ENCODE measurements at regions not wholly inside any gene's neighbourhood (a gene's known extent, or its start where the extent isn't known, plus 50 kb on each side); places are given as distances from the start of the nearest gene placed in this dataset.

DNA sequence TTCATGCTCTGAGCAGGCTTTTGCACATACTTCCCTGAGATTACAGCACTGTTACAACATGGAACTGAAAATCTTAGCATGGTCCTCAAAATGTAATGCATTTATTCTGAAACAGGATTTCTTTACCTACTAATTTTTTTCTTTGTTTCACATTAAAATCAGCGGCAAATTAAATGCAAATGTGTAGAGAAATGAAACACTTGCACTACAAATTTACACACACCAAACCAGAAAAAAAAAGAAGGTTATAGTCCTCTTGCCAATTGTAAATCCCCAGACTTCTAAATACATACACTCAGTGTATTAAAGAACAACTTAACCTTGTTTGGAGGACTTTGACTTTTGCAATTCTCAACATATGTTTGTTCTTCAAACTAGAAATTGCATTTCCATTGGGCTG lies 210.9 kb upstream of the TBX18 start:
- no peaks in the 10 kb centered on the region for H3K36me3 ChIP-seq (ENCODE audit: control insufficient read depth in 2 of 2, insufficient read depth in 1 of 2, low read length in 2 of 2)
- CTCF ChIA-PET = interaction anchor here (0.6 to 1.8 kb wide), 2 partner anchors 152 to 538 kb away, joined by 3 to 8 read pairs; no protein-coding TSS in a partner anchor
- TF ChIP-seq FEZF1 (tag by site-specific recombination; IDR thresholded peaks at IDR 0.05) (no peak), SP7 (tag by site-specific recombination; IDR thresholded peaks at IDR 0.05) (no peak), ZNF16 (tag by site-specific recombination; IDR thresholded peaks at IDR 0.05; ENCODE audit: low read depth) (no peak), ZNF140 (tag by site-specific recombination; IDR thresholded peaks at IDR 0.05) (no peak), ZNF146 (tag by site-specific recombination; IDR thresholded peaks at IDR 0.05) (no peak), ZNF274 (IDR thresholded peaks at IDR 0.05; ENCODE audit: low read length) (no peak), ZNF274 (tag by site-specific recombination; IDR thresholded peaks at IDR 0.05; ENCODE audit: borderline replicate concordance) (no peak), ZBTB7A (tag by site-specific recombination; IDR thresholded peaks at IDR 0.05; ENCODE audit: low read depth) (no peak), ZNF10 (tag by site-specific recombination; IDR thresholded peaks at IDR 0.05) (no peak)
- TF ChIP-seq, protein P1, sequence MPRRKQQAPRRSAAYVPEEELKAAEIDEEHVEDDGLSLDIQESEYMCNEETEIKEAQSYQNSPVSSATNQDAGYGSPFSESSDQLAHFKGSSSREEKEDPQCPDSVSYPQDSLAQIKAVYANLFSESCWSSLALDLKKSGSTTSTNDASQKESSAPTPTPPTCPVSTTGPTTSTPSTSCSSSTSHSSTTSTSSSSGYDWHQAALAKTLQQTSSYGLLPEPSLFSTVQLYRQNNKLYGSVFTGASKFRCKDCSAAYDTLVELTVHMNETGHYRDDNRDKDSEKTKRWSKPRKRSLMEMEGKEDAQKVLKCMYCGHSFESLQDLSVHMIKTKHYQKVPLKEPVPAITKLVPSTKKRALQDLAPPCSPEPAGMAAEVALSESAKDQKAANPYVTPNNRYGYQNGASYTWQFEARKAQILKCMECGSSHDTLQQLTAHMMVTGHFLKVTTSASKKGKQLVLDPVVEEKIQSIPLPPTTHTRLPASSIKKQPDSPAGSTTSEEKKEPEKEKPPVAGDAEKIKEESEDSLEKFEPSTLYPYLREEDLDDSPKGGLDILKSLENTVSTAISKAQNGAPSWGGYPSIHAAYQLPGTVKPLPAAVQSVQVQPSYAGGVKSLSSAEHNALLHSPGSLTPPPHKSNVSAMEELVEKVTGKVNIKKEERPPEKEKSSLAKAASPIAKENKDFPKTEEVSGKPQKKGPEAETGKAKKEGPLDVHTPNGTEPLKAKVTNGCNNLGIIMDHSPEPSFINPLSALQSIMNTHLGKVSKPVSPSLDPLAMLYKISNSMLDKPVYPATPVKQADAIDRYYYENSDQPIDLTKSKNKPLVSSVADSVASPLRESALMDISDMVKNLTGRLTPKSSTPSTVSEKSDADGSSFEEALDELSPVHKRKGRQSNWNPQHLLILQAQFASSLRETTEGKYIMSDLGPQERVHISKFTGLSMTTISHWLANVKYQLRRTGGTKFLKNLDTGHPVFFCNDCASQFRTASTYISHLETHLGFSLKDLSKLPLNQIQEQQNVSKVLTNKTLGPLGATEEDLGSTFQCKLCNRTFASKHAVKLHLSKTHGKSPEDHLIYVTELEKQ (tag by site-specific recombination; IDR thresholded peaks at IDR 0.05; ENCODE audit: borderline replicate concordance) = no peak
- no peaks in the 10 kb centered on the region for H3K9me3 ChIP-seq (ENCODE audit: control insufficient read depth, insufficient read depth, low read depth, low read length)
- H3K4me3 ChIP-seq (ENCODE audit: low read depth, low read length) = no peak overlapping the region
- no peak overlapping the region for H3K27ac ChIP-seq (ENCODE audit: extremely low read depth, low read depth, low read length)
- POLR2A ChIA-PET = no interaction called here
- peaks cover 5% of the 10 kb centered on the region; the same call in 1 of the 2 replicates for H3K4me1 ChIP-seq (ENCODE audit: control insufficient read depth, insufficient read depth, low read length)

DNA sequence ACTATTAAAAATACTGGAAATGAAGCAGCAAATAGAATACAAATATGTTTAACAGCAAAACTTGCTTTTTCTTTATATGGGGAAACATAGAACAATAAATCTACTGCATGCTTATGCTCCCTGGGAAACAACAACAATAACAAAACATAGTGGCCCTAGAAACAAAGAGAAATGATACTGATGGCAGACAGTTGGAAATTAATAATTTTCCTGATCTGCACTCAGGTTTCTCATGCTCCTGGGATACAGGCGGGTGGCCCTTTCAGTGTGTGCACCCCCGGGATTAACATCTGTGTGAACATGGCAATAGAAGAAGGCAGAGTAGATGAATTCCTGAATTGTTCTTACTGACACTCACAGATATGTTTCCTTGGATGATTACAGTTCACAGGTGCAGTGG lies 209.2 kb upstream of the TBX18 start:
- Histone ChIP-seq H3K4me1 (ENCODE audit: control insufficient read depth, insufficient read depth, low read length) (peaks cover 5% of the 10 kb centered on the region; the same call in 1 of the 2 replicates), H3K27ac (ENCODE audit: extremely low read depth, low read depth, low read length) (no peak overlapping the region), H3K9me3 (ENCODE audit: control insufficient read depth, insufficient read depth, low read depth, low read length) (no peaks in the 10 kb centered on the region), H3K36me3 (ENCODE audit: control insufficient read depth in 2 of 2, insufficient read depth in 1 of 2, low read length in 2 of 2) (no peaks in the 10 kb centered on the region), H3K4me3 (ENCODE audit: low read depth, low read length) (no peak overlapping the region)
- TF ChIP-seq, protein P2, sequence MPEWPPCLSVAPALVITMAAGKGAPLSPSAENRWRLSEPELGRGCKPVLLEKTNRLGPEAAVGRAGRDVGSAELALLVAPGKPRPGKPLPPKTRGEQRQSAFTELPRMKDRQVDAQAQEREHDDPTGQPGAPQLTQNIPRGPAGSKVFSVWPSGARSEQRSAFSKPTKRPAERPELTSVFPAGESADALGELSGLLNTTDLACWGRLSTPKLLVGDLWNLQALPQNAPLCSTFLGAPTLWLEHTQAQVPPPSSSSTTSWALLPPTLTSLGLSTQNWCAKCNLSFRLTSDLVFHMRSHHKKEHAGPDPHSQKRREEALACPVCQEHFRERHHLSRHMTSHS (tag by site-specific recombination; IDR thresholded peaks at IDR 0.05) = no peak
- no peak for TF ChIP-seq MZF1 (tag by site-specific recombination; IDR thresholded peaks at IDR 0.05; ENCODE audit: borderline replicate concordance)
- TF ChIP-seq ZBTB8A (tag by site-specific recombination; IDR thresholded peaks at IDR 0.05) = no peak
- no peak for TF ChIP-seq KLF16 (tag by site-specific recombination; IDR thresholded peaks at IDR 0.05)
- no peak for TF ChIP-seq ZNF555 (tag by site-specific recombination; conservative IDR thresholded peaks at IDR 0.05)
- TF ChIP-seq GFI1B (tag by site-specific recombination; IDR thresholded peaks at IDR 0.05) = no peak
- no peak for TF ChIP-seq ZNF785 (tag by site-specific recombination; IDR thresholded peaks at IDR 0.05)
- TF ChIP-seq ZNF521 (tag by site-specific recombination; IDR thresholded peaks at IDR 0.05) = no peak
- TF ChIP-seq ZNF561 (tag by site-specific recombination; IDR thresholded peaks at IDR 0.05; ENCODE audit: borderline replicate concordance) = no peak
- no peak for TF ChIP-seq ZNF560 (tag by site-specific recombination; IDR thresholded peaks at IDR 0.05; ENCODE audit: borderline replicate concordance)
- TF ChIP-seq, protein P3, sequence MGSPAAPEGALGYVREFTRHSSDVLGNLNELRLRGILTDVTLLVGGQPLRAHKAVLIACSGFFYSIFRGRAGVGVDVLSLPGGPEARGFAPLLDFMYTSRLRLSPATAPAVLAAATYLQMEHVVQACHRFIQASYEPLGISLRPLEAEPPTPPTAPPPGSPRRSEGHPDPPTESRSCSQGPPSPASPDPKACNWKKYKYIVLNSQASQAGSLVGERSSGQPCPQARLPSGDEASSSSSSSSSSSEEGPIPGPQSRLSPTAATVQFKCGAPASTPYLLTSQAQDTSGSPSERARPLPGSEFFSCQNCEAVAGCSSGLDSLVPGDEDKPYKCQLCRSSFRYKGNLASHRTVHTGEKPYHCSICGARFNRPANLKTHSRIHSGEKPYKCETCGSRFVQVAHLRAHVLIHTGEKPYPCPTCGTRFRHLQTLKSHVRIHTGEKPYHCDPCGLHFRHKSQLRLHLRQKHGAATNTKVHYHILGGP (tag by site-specific recombination; IDR thresholded peaks at IDR 0.05) = no peak
- no peak for TF ChIP-seq ZNF747 (tag by site-specific recombination; IDR thresholded peaks at IDR 0.05)
- TF ChIP-seq SP2 (tag by site-specific recombination; IDR thresholded peaks at IDR 0.05) = no peak
- no peak for TF ChIP-seq ZNF24 (tag by site-specific recombination; IDR thresholded peaks at IDR 0.05)
- TF ChIP-seq ZNF248 (tag by site-specific recombination; IDR thresholded peaks at IDR 0.05) = no peak
- TF ChIP-seq BCL11A (tag by site-specific recombination; IDR thresholded peaks at IDR 0.05; ENCODE audit: low read depth) = no peak
- no peak for TF ChIP-seq OSR2 (tag by site-specific recombination; IDR thresholded peaks at IDR 0.05)
- CTCF ChIA-PET = no interaction called here
- POLR2A ChIA-PET = no interaction called here
